GM23338 (cell line): ENCODE measurements at regions not wholly inside any gene's neighbourhood (a gene's known extent, or its start where the extent isn't known, plus 50 kb on each side); places are given as distances from the start of the nearest gene placed in this dataset.

Source experiments
- ATAC-seq: fragments of 200-7000 bp; cut with Tn5 transposase; 3 replicates; pipeline ENCODE4 v1.9.1; 2020
- DNase-seq: peaks from one replicate; pipeline ENCODE4 v3.0.0-alpha.2; 2015; ENCODE audit warnings: low spot score
- H2AFZ ChIP-seq: fragments of 200-600 bp; sonication (generic); 2 replicates; pipeline ENCODE4 v1.8.0; 2016; ENCODE audit warnings: antibody characterized with exemption, mild to moderate bottlenecking, moderate library complexity
- H3F3A ChIP-seq: fragments of 200-600 bp; sonication (generic); replicated peaks from 2 replicates; pipeline ENCODE4 v1.8.0; 2017; ENCODE audit warnings: antibody characterized with exemption, mixed run types, low read depth
- H3K27ac ChIP-seq: fragments of 200-600 bp; sonication (generic); 2 replicates; pipeline ENCODE4 v1.6.1; 2016; ENCODE audit warnings: low read depth
- H3K27me3 ChIP-seq: fragments of 200-600 bp; sonication (generic); 2 replicates; pipeline ENCODE4 v1.8.0; 2016; ENCODE audit warnings: mild to moderate bottlenecking, mixed run types, moderate library complexity; ENCODE audit not compliant: insufficient read depth
- H3K36me3 ChIP-seq: fragments of 200-600 bp; sonication (generic); 2 replicates; pipeline ENCODE4 v1.8.0; 2016; ENCODE audit warnings: mild to moderate bottlenecking; ENCODE audit not compliant: insufficient read depth
- H3K4me1 ChIP-seq: fragments of 200-600 bp; sonication (generic); 2 replicates; pipeline ENCODE4 v1.8.0; 2016; ENCODE audit warnings: mild to moderate bottlenecking, moderate library complexity; ENCODE audit not compliant: insufficient read depth
- H3K4me2 ChIP-seq: fragments of 200-600 bp; sonication (generic); 2 replicates; pipeline ENCODE4 v1.7.1; 2017; ENCODE audit warnings: mixed run types
- H3K4me3 ChIP-seq: fragments of 200-600 bp; sonication (generic); 2 replicates; pipeline ENCODE4 v1.6.1; 2016; ENCODE audit warnings: mixed run types
- H3K79me2 ChIP-seq: fragments of 200-600 bp; sonication (generic); replicated peaks from 2 replicates; pipeline ENCODE4 v1.8.0; 2017; ENCODE audit warnings: mild to moderate bottlenecking; ENCODE audit not compliant: insufficient read depth
- H3K9me2 ChIP-seq: fragments of 200-600 bp; sonication (generic); 2 replicates; pipeline ENCODE4 v1.8.0; 2017; ENCODE audit not compliant: insufficient read depth
- H4K20me1 ChIP-seq: fragments of 200-600 bp; sonication (generic); replicated peaks from 2 replicates; pipeline ENCODE4 v1.8.0; 2017; ENCODE audit warnings: mild to moderate bottlenecking; ENCODE audit not compliant: insufficient read depth
- H3K27ac Mint-ChIP-seq: 2 replicates; pipeline ENCODE4 v1.8.0; 2020; ENCODE audit warnings: inconsistent platforms, mild to moderate bottlenecking, moderate library complexity, mixed read lengths
- H3K27me3 Mint-ChIP-seq: 3 replicates; pipeline ENCODE4 v1.8.0; 2022; ENCODE audit warnings: low read depth, mild to moderate bottlenecking, moderate library complexity, mixed read lengths, inconsistent platforms; ENCODE audit not compliant: insufficient read depth, poor library complexity
- H3K36me3 Mint-ChIP-seq: 3 replicates; pipeline ENCODE4 v1.8.0; 2021; ENCODE audit warnings: low read depth, mild to moderate bottlenecking, inconsistent platforms, moderate library complexity, mixed read lengths
- H3K4me1 Mint-ChIP-seq: 3 replicates; pipeline ENCODE4 v1.8.0; 2020; ENCODE audit warnings: mild to moderate bottlenecking, inconsistent platforms, mixed read lengths
- H3K4me3 Mint-ChIP-seq: 3 replicates; pipeline ENCODE4 v1.8.0; 2021; ENCODE audit warnings: moderate library complexity, mild to moderate bottlenecking, inconsistent platforms, mixed read lengths
- H3K9me3 Mint-ChIP-seq: 3 replicates; pipeline ENCODE4 v1.8.0; 2020; ENCODE audit warnings: moderate library complexity, mild to moderate bottlenecking, inconsistent platforms, mixed read lengths
- CTCF ChIP-seq, 2 experiments: fragments of 200-600 bp in 1 of 2; sonication (generic) in 1 of 2; conservative IDR thresholded peaks; 2 replicates each; pipeline versions ENCODE4 v1.5.1 to v1.6.1; 2016 to 2017; ENCODE audit warnings: antibody characterized with exemption in 2 of 2, low read depth in 2 of 2, mild to moderate bottlenecking in 2 of 2, moderate library complexity in 1 of 2
- ETS1 ChIP-seq: IDR thresholded peaks from 2 replicates; pipeline ENCODE4 v1.6.1; 2016; ENCODE audit warnings: antibody characterized with exemption
- EZH2phosphoT487 ChIP-seq: fragments of 200-600 bp; sonication (generic); IDR thresholded peaks from one replicate; pipeline ENCODE4 v1.8.1; 2018; ENCODE audit warnings: antibody characterized with exemption; ENCODE audit not compliant: unreplicated experiment
- JUNB ChIP-seq: IDR thresholded peaks from one replicate; pipeline ENCODE4 v1.6.1; 2016; ENCODE audit warnings: antibody characterized with exemption; ENCODE audit not compliant: unreplicated experiment
- POLR2AphosphoS5 ChIP-seq: IDR thresholded peaks from 2 replicates; pipeline ENCODE4 v1.6.1; 2016; ENCODE audit warnings: antibody characterized with exemption, low read depth
- STAT1 ChIP-seq: IDR thresholded peaks from one replicate; pipeline ENCODE4 v1.6.1; 2016; ENCODE audit warnings: antibody characterized with exemption; ENCODE audit not compliant: unreplicated experiment
- ZNF114 ChIP-seq: fragments of 250-450 bp; sonication (Bioruptor Pico); IDR thresholded peaks from 2 replicates; pipeline ENCODE4 v1.5.0; 2020; ENCODE audit warnings: mild to moderate bottlenecking, moderate library complexity
- TF ChIP-seq, protein P1 (sequence below): fragments of 250-450 bp; sonication (Bioruptor Pico); IDR thresholded peaks from 2 replicates; pipeline ENCODE4 v1.5.0; 2020; ENCODE audit warnings: mild to moderate bottlenecking, moderate library complexity
- TF ChIP-seq, protein P2 (sequence below): IDR thresholded peaks from one replicate; pipeline ENCODE4 v1.6.1; 2018; ENCODE audit warnings: antibody characterized with exemption; ENCODE audit not compliant: unreplicated experiment

- TF ChIP-seq JUNB, result no peak
- TF ChIP-seq POLR2AphosphoS5, result no peak
- TF ChIP-seq, protein P1, sequence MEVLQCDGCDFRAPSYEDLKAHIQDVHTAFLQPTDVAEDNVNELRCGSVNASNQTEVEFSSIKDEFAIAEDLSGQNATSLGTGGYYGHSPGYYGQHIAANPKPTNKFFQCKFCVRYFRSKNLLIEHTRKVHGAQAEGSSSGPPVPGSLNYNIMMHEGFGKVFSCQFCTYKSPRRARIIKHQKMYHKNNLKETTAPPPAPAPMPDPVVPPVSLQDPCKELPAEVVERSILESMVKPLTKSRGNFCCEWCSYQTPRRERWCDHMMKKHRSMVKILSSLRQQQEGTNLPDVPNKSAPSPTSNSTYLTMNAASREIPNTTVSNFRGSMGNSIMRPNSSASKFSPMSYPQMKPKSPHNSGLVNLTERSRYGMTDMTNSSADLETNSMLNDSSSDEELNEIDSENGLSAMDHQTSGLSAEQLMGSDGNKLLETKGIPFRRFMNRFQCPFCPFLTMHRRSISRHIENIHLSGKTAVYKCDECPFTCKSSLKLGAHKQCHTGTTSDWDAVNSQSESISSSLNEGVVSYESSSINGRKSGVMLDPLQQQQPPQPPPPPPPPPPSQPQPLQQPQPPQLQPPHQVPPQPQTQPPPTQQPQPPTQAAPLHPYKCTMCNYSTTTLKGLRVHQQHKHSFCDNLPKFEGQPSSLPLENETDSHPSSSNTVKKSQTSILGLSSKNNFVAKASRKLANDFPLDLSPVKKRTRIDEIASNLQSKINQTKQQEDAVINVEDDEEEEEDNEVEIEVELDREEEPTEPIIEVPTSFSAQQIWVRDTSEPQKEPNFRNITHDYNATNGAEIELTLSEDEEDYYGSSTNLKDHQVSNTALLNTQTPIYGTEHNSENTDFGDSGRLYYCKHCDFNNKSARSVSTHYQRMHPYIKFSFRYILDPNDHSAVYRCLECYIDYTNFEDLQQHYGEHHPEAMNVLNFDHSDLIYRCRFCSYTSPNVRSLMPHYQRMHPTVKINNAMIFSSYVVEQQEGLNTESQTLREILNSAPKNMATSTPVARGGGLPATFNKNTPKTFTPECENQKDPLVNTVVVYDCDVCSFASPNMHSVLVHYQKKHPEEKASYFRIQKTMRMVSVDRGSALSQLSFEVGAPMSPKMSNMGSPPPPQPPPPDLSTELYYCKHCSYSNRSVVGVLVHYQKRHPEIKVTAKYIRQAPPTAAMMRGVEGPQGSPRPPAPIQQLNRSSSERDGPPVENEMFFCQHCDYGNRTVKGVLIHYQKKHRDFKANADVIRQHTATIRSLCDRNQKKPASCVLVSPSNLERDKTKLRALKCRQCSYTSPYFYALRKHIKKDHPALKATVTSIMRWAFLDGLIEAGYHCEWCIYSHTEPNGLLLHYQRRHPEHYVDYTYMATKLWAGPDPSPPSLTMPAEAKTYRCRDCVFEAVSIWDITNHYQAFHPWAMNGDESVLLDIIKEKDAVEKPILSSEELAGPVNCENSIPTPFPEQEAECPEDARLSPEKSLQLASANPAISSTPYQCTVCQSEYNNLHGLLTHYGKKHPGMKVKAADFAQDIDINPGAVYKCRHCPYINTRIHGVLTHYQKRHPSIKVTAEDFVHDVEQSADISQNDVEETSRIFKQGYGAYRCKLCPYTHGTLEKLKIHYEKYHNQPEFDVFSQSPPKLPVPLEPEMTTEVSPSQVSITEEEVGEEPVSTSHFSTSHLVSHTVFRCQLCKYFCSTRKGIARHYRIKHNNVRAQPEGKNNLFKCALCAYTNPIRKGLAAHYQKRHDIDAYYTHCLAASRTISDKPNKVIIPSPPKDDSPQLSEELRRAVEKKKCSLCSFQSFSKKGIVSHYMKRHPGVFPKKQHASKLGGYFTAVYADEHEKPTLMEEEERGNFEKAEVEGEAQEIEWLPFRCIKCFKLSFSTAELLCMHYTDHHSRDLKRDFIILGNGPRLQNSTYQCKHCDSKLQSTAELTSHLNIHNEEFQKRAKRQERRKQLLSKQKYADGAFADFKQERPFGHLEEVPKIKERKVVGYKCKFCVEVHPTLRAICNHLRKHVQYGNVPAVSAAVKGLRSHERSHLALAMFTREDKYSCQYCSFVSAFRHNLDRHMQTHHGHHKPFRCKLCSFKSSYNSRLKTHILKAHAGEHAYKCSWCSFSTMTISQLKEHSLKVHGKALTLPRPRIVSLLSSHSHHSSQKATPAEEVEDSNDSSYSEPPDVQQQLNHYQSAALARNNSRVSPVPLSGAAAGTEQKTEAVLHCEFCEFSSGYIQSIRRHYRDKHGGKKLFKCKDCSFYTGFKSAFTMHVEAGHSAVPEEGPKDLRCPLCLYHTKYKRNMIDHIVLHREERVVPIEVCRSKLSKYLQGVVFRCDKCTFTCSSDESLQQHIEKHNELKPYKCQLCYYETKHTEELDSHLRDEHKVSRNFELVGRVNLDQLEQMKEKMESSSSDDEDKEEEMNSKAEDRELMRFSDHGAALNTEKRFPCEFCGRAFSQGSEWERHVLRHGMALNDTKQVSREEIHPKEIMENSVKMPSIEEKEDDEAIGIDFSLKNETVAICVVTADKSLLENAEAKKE (CRISPR knock-in tag), result no peak
- no peak for TF ChIP-seq EZH2phosphoT487
Observed at GRCh38 chr1:101508913-101509312, 272.1 kb downstream of the S1PR1 start (continued).

GRCh38 chr1:101509370-101509769 lies 272.6 kb downstream of the S1PR1 start:
- Histone ChIP-seq H3K4me3 (no peak overlapping the region), H3K27ac (no peak overlapping the region), H3K4me1 (no peaks in the 10 kb centered on the region), H3F3A (no peaks in the 10 kb centered on the region), H3K36me3 (no peaks in the 10 kb centered on the region), H3K27me3 (no peaks in the 10 kb centered on the region), H4K20me1 (no peaks in the 10 kb centered on the region), H2AFZ (no peak overlapping the region), H3K4me2 (no peak overlapping the region), H3K79me2 (no peaks in the 10 kb centered on the region), H3K9me2 (no peaks in the 10 kb centered on the region)
- Mint-ChIP-seq H3K4me1 (no peaks in the 10 kb centered on the region), H3K27ac (no peak overlapping the region), H3K27me3 (no peaks in the 10 kb centered on the region), H3K36me3 (no peaks in the 10 kb centered on the region), H3K4me3 (no peak overlapping the region), H3K9me3 (no peaks in the 10 kb centered on the region; the same call in 2 of the 3 replicates)
- no peak for DNase-seq
- no peak for ATAC-seq
- no peak for TF ChIP-seq JUNB
- TF ChIP-seq ZNF114, result no peak
- TF ChIP-seq, protein P2, sequence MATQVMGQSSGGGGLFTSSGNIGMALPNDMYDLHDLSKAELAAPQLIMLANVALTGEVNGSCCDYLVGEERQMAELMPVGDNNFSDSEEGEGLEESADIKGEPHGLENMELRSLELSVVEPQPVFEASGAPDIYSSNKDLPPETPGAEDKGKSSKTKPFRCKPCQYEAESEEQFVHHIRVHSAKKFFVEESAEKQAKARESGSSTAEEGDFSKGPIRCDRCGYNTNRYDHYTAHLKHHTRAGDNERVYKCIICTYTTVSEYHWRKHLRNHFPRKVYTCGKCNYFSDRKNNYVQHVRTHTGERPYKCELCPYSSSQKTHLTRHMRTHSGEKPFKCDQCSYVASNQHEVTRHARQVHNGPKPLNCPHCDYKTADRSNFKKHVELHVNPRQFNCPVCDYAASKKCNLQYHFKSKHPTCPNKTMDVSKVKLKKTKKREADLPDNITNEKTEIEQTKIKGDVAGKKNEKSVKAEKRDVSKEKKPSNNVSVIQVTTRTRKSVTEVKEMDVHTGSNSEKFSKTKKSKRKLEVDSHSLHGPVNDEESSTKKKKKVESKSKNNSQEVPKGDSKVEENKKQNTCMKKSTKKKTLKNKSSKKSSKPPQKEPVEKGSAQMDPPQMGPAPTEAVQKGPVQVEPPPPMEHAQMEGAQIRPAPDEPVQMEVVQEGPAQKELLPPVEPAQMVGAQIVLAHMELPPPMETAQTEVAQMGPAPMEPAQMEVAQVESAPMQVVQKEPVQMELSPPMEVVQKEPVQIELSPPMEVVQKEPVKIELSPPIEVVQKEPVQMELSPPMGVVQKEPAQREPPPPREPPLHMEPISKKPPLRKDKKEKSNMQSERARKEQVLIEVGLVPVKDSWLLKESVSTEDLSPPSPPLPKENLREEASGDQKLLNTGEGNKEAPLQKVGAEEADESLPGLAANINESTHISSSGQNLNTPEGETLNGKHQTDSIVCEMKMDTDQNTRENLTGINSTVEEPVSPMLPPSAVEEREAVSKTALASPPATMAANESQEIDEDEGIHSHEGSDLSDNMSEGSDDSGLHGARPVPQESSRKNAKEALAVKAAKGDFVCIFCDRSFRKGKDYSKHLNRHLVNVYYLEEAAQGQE, result no peak
- no peak for TF ChIP-seq ETS1
- TF ChIP-seq STAT1, result no peak
- no peak for TF ChIP-seq CTCF (conservative IDR thresholded peaks at IDR 0.05; ENCODE audit: low read depth in 2 of 2)
